OCI-LY7 (cell line): ENCODE measurements at regions not wholly inside any gene's neighbourhood (a gene's known extent, or its start where the extent isn't known, plus 50 kb on each side); places are given as distances from the start of the nearest gene placed in this dataset. TPM values are rescaled to one million over a fixed set of nuclear protein-coding genes. Genes with fewer than 3 reads are reported as not detected.
"Not testable (repeated sequence)": the region's sequence is repeated elsewhere in the genome, so short reads cannot be mapped to it uniquely, and the experiment has no call there.

Experiments used
- BruUV-seq: library from RNA; stranded (reverse); fragments of 400-500 nt; replicated peaks from 2 replicates; lab custom pipeline; 2021; lab: Mats Ljungman, UMichigan
- CTCF ChIA-PET: fragments of 300-600 bp; sonication (Branson Sonifier 250); formaldehyde crosslinking; loops from one replicate; lab custom pipeline; 2022; ENCODE audit warnings: antibody characterized with exemption; ENCODE audit not compliant: unreplicated experiment; lab: Charles Lee
- POLR2A ChIA-PET: fragments of 300-600 bp; sonication (Branson Sonifier 250); formaldehyde crosslinking; loops from one replicate; lab custom pipeline; 2022; ENCODE audit warnings: antibody characterized with exemption; lab: Charles Lee
- DNase-seq: peaks from one replicate; pipeline ENCODE4 v3.0.0-alpha.2; 2015; ENCODE audit warnings: low spot score
- H2AFZ ChIP-seq: fragments of 200-600 bp; sonication (generic), shearing (Covaris generic); 2 replicates; pipeline ENCODE4 v1.6.1; 2014; ENCODE audit warnings: mild to moderate bottlenecking, antibody characterized with exemption, low read length, moderate library complexity
- H3K27ac ChIP-seq: fragments of 200-600 bp; sonication (generic); 2 replicates; pipeline ENCODE4 v1.5.1; 2014; ENCODE audit warnings: mixed run types, low read depth, mild to moderate bottlenecking, moderate library complexity, low read length, inconsistent platforms; ENCODE audit not compliant: poor library complexity, severe bottlenecking
- H3K36me3 ChIP-seq: fragments of 200-600 bp; sonication (generic); 2 replicates; pipeline ENCODE4 v1.6.1; 2014; ENCODE audit warnings: mild to moderate bottlenecking, antibody characterized with exemption, low read length, moderate library complexity, mixed read lengths; ENCODE audit not compliant: insufficient read depth
- H3K4me1 ChIP-seq: fragments of 200-600 bp; sonication (generic); 2 replicates; pipeline ENCODE4 v1.5.1; 2014; ENCODE audit warnings: mild to moderate bottlenecking, low read length; ENCODE audit not compliant: insufficient read depth, poor library complexity, severe bottlenecking
- H3K4me2 ChIP-seq: fragments of 200-600 bp; sonication (generic); 2 replicates; pipeline ENCODE4 v1.6.1; 2014; ENCODE audit warnings: mild to moderate bottlenecking, low read length
- H3K4me3 ChIP-seq: fragments of 200-600 bp; sonication (generic); 2 replicates; pipeline ENCODE4 v1.5.1; 2014; ENCODE audit warnings: mild to moderate bottlenecking, low read depth, low read length; ENCODE audit not compliant: poor library complexity, severe bottlenecking
- H3K79me2 ChIP-seq: fragments of 200-600 bp; sonication (generic); 2 replicates; pipeline ENCODE4 v1.6.1; 2016; ENCODE audit warnings: low read depth, mild to moderate bottlenecking, low read length, moderate library complexity, mixed read lengths; ENCODE audit not compliant: insufficient read depth
- H3K9me2 ChIP-seq: fragments of 200-600 bp; sonication (generic); 2 replicates; pipeline ENCODE4 v1.6.1; 2016; ENCODE audit warnings: mild to moderate bottlenecking, low read length, mixed read lengths; ENCODE audit not compliant: insufficient read depth
- H3K9me3 ChIP-seq: fragments of 200-600 bp; sonication (generic); 2 replicates; pipeline ENCODE4 v1.6.1; 2014; ENCODE audit warnings: mild to moderate bottlenecking, mixed run types, low read length, mixed read lengths
- H4K20me1 ChIP-seq: fragments of 200-600 bp; sonication (generic); 2 replicates; pipeline ENCODE4 v1.6.1; 2014; ENCODE audit warnings: mild to moderate bottlenecking, antibody characterized with exemption, low read length, moderate library complexity, mixed read lengths; ENCODE audit not compliant: insufficient read depth
- EZH2phosphoT487 ChIP-seq: fragments of 200-600 bp; sonication (generic); IDR thresholded peaks from 2 replicates; pipeline ENCODE4 v1.6.1; 2018; ENCODE audit warnings: low read depth, borderline replicate concordance, mild to moderate bottlenecking, mixed run types, antibody characterized with exemption, low read length, moderate library complexity, mixed read lengths
- intact Hi-C: fragments of 100-400 bp; cut with micrococcal nuclease; formaldehyde crosslinking; loops from one replicate; pipeline ENCODE4 v1.10.0; 2022; ENCODE audit not compliant: unreplicated experiment
- small RNA-seq: library from RNA; depleted of rRNA; stranded (forward); fragments of <200 nt; gene quantifications from one replicate; pipeline ENCODE3, GENCODE V24; 2014
- TF ChIP-seq, protein P1 (sequence below): fragments of 200-600 bp; sonication (generic); conservative IDR thresholded peaks from 2 replicates; pipeline ENCODE4 v1.5.1; 2014; ENCODE audit warnings: mild to moderate bottlenecking, antibody characterized with exemption, low read length, moderate library complexity, mixed read lengths

- BruUV-seq, result no TSS peak
- no peak for TF ChIP-seq EZH2phosphoT487
- TF ChIP-seq, protein P1, sequence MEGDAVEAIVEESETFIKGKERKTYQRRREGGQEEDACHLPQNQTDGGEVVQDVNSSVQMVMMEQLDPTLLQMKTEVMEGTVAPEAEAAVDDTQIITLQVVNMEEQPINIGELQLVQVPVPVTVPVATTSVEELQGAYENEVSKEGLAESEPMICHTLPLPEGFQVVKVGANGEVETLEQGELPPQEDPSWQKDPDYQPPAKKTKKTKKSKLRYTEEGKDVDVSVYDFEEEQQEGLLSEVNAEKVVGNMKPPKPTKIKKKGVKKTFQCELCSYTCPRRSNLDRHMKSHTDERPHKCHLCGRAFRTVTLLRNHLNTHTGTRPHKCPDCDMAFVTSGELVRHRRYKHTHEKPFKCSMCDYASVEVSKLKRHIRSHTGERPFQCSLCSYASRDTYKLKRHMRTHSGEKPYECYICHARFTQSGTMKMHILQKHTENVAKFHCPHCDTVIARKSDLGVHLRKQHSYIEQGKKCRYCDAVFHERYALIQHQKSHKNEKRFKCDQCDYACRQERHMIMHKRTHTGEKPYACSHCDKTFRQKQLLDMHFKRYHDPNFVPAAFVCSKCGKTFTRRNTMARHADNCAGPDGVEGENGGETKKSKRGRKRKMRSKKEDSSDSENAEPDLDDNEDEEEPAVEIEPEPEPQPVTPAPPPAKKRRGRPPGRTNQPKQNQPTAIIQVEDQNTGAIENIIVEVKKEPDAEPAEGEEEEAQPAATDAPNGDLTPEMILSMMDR, result no peak
- ChIA-PET POLR2A (no interaction called here), CTCF (no interaction called here)
- intact Hi-C loops, result no loop called here
- Histone ChIP-seq H4K20me1 (no peaks in the 10 kb centered on the region), H2AFZ (no peak overlapping the region), H3K36me3 (no peaks in the 10 kb centered on the region), H3K9me2 (no peaks in the 10 kb centered on the region), H3K9me3 (no peaks in the 10 kb centered on the region), H3K27ac (no peak overlapping the region), H3K79me2 (no peaks in the 10 kb centered on the region), H3K4me1 (no peaks in the 10 kb centered on the region), H3K4me3 (no peak overlapping the region), H3K4me2 (no peak overlapping the region)
- DNase-seq, result no peak
Measured at GRCh38 chr5:75818661-75819060, 101.4 kb upstream of the POC5 start.

GRCh38 chr5:75799695-75800094, 82.5 kb upstream of the POC5 start:
- intact Hi-C loops, H3K4me1 ChIP-seq, CTCF ChIA-PET, H3K27ac ChIP-seq, H3K9me3 ChIP-seq, H4K20me1 ChIP-seq, H3K36me3 ChIP-seq, H3K4me2 ChIP-seq, DNase-seq, H3K4me3 ChIP-seq, H3K9me2 ChIP-seq, H3K79me2 ChIP-seq, POLR2A ChIA-PET, H2AFZ ChIP-seq, BruUV-seq: not testable (repeated sequence)

DNA sequence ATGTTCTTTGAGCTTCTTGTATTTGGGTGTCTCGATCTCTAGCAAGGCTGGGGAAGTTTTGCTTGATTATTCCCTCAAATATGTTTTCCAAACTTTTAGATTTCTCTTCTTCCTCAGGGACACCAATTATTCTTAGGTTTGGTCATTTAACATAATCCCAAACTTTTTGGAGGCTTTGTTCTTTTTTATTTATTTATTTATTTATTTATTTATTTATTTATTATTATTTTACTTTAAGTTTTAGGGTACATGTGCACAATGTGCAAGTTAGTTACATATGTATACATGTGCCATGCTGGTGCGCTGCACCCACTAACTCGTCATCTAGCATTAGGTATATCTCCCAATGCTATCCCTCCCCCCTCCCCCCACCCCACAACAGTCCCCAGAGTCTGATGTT, 52.1 kb upstream of the POC5 start:
- POLR2A ChIA-PET, result not testable (repeated sequence)

More for the DNA sequence above, 52.1 kb upstream of the POC5 start:
- H3K36me3 ChIP-seq, H3K9me3 ChIP-seq, H3K79me2 ChIP-seq, H3K4me2 ChIP-seq, BruUV-seq, H3K9me2 ChIP-seq, H2AFZ ChIP-seq, H3K4me1 ChIP-seq, H4K20me1 ChIP-seq, intact Hi-C loops, DNase-seq, CTCF ChIA-PET, H3K27ac ChIP-seq, H3K4me3 ChIP-seq: not testable (repeated sequence)

Small RNA genes in the stretch of these regions (small RNA-seq; reads per million reads assigned to genes)
- gene AC108120.2, result not detected
